ENCODE measurements at regions not wholly inside any gene's neighbourhood (a gene's known extent, or its start where the extent isn't known, plus 50 kb on each side); places are given as distances from the start of the nearest gene placed in this dataset.

- TF ChIP-seq CTCF (conservative IDR thresholded peaks at IDR 0.05; ENCODE audit: low read depth, low read length) (no peak), EZH2phosphoT487 (IDR thresholded peaks at IDR 0.05; ENCODE audit: borderline replicate concordance, low read length) (no peak), EZH2 (IDR thresholded peaks at IDR 0.05; ENCODE audit: low read length, unreplicated experiment) (no peak)
Observed at GRCh38 chr1:78298349-78298748, 192.4 kb upstream of the PTGFR start.

All from PC-3 (cell line).